ENCODE measurements at regions not wholly inside any gene's neighbourhood (a gene's known extent, or its start where the extent isn't known, plus 50 kb on each side); places are given as distances from the start of the nearest gene placed in this dataset.

DNA sequence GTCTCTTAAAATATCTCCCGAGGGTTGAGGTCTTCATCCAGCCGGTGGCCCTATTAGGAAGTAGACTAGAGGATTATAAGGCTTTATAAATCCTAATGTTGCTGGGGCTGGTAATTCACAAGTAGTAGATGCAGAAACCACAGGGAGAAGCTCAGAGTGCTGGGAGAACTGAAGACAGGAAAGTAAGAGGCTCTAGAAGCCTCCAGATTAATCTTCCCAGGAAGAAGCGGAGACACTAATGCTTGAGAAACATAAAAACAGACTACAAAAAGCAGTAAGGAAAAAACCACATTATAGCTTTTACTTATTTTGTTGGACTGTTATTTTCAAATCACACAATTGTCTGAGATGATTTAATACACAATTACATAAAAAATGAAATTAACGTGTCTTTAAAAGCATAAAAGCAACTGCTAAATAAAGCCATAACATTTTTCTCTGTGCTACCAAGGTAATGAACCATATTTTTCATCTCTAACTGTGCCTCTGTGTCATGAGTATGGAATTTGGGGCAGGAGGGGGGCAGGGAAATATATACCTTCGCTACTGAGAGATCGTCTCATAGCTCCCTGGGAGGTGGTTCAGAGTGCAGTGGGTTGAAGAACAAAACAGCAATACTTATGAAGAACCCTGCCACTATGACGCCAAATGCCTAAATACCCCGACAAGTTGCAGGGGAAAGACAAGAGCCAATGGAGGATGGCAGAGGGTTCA, 806.2 kb upstream of the WWC1 start:
- CTCF ChIA-PET (ENCODE audit: unreplicated experiment), result no interaction called here
- Histone ChIP-seq H3K4me2 (ENCODE audit: low read length) (no peak overlapping the region), H3K79me2 (ENCODE audit: insufficient read depth, low read depth, low read length) (no peaks in the 10 kb centered on the region), H3K4me3 (ENCODE audit: low read depth, low read length, poor library complexity, severe bottlenecking) (no peak overlapping the region), H3K9me3 (ENCODE audit: low read length) (no peaks in the 10 kb centered on the region), H4K20me1 (ENCODE audit: insufficient read depth, low read length) (no peaks in the 10 kb centered on the region), H3K27ac (ENCODE audit: low read depth, low read length, poor library complexity, severe bottlenecking) (no peak overlapping the region), H3K36me3 (ENCODE audit: insufficient read depth, low read length) (no peaks in the 10 kb centered on the region), H2AFZ (ENCODE audit: low read length) (no peak overlapping the region), H3K4me1 (ENCODE audit: insufficient read depth, low read length, poor library complexity, severe bottlenecking) (no peaks in the 10 kb centered on the region), H3K9me2 (ENCODE audit: insufficient read depth, low read length) (no peaks in the 10 kb centered on the region)
- BruUV-seq (replicated peaks), result no TSS peak
- no peak for DNase-seq (ENCODE audit: low spot score)
- intact Hi-C loops (cut with micrococcal nuclease; ENCODE audit: unreplicated experiment), result no loop called here
- POLR2A ChIA-PET, result no interaction called here
- TF ChIP-seq CTCF (conservative IDR thresholded peaks at IDR 0.05; ENCODE audit: low read length) (no peak), EZH2phosphoT487 (IDR thresholded peaks at IDR 0.05; ENCODE audit: borderline replicate concordance, low read depth, low read length) (no peak)

DNA sequence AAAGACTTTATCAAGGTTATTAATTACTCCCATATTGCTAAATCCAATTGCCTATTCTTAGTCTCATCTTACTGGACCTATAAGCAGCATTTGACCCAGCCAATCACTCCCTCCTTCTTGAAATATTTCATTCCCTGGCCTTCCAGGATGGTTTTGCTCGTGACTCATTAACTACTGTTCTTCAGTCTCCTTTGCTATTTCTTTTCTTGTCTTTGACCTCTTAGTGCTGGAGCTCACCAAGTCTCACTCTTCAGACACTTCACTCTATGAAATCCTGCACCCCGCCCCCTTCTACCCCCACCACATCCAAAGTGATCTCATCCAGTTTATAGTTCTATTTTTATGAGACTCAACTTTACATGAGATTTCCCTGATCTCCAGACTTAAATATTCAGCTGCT, 803.1 kb upstream of the WWC1 start:
- ChIA-PET POLR2A (no interaction called here), CTCF (ENCODE audit: unreplicated experiment) (no interaction called here)
- no TSS peak for BruUV-seq (replicated peaks)
- no peak overlapping the region for H2AFZ ChIP-seq (ENCODE audit: low read length)
- H3K36me3 ChIP-seq (ENCODE audit: insufficient read depth, low read length), result no peaks in the 10 kb centered on the region
- H3K4me3 ChIP-seq (ENCODE audit: low read depth, low read length, poor library complexity, severe bottlenecking), result no peak overlapping the region
- H3K4me2 ChIP-seq (ENCODE audit: low read length), result no peak overlapping the region
- TF ChIP-seq EZH2phosphoT487 (IDR thresholded peaks at IDR 0.05; ENCODE audit: borderline replicate concordance, low read depth, low read length), result no peak
- no peak for TF ChIP-seq CTCF (conservative IDR thresholded peaks at IDR 0.05; ENCODE audit: low read length)
- no peak overlapping the region for H3K27ac ChIP-seq (ENCODE audit: low read depth, low read length, poor library complexity, severe bottlenecking)
- H3K79me2 ChIP-seq (ENCODE audit: insufficient read depth, low read depth, low read length), result no peaks in the 10 kb centered on the region
- H3K9me3 ChIP-seq (ENCODE audit: low read length), result no peaks in the 10 kb centered on the region
- intact Hi-C loops (cut with micrococcal nuclease; ENCODE audit: unreplicated experiment), result no loop called here
- no peak for DNase-seq (ENCODE audit: low spot score)
- H3K4me1 ChIP-seq (ENCODE audit: insufficient read depth, low read length, poor library complexity, severe bottlenecking), result no peaks in the 10 kb centered on the region
- H3K9me2 ChIP-seq (ENCODE audit: insufficient read depth, low read length), result no peaks in the 10 kb centered on the region
- H4K20me1 ChIP-seq (ENCODE audit: insufficient read depth, low read length), result no peaks in the 10 kb centered on the region

- Histone ChIP-seq H3K9me3 (ENCODE audit: low read length) (no peaks in the 10 kb centered on the region), H3K4me1 (ENCODE audit: insufficient read depth, low read length, poor library complexity, severe bottlenecking) (no peaks in the 10 kb centered on the region), H3K79me2 (ENCODE audit: insufficient read depth, low read depth, low read length) (no peaks in the 10 kb centered on the region), H3K4me2 (ENCODE audit: low read length) (no peak overlapping the region), H2AFZ (ENCODE audit: low read length) (no peak overlapping the region), H3K9me2 (ENCODE audit: insufficient read depth, low read length) (no peaks in the 10 kb centered on the region), H3K36me3 (ENCODE audit: insufficient read depth, low read length) (no peaks in the 10 kb centered on the region), H4K20me1 (ENCODE audit: insufficient read depth, low read length) (no peaks in the 10 kb centered on the region), H3K4me3 (ENCODE audit: low read depth, low read length, poor library complexity, severe bottlenecking) (no peak overlapping the region), H3K27ac (ENCODE audit: low read depth, low read length, poor library complexity, severe bottlenecking) (no peak overlapping the region)
- intact Hi-C loops (cut with micrococcal nuclease; ENCODE audit: unreplicated experiment), result no loop called here
- CTCF ChIA-PET (ENCODE audit: unreplicated experiment), result no interaction called here
- POLR2A ChIA-PET, result no interaction called here
- no peak for DNase-seq (ENCODE audit: low spot score)
- TF ChIP-seq EZH2phosphoT487 (IDR thresholded peaks at IDR 0.05; ENCODE audit: borderline replicate concordance, low read depth, low read length) (no peak), CTCF (conservative IDR thresholded peaks at IDR 0.05; ENCODE audit: low read length) (no peak)
- BruUV-seq (replicated peaks), result no TSS peak
Observed at GRCh38 chr5:167489202-167489601, 802.2 kb upstream of the WWC1 start.
